Smooth muscle cell (in vitro differentiated cells): ENCODE measurements at regions not wholly inside any gene's neighbourhood (a gene's known extent, or its start where the extent isn't known, plus 50 kb on each side); places are given as distances from the start of the nearest gene placed in this dataset.

Experiments used
- DNase-seq: peaks from one replicate; lab custom pipeline; 2025; ENCODE audit not compliant: unreplicated experiment; lab: John Stamatoyannopoulos, UW
- H2AFZ ChIP-seq: fragments of 200-600 bp; sonication (generic); 2 replicates; pipeline ENCODE4 v1.6.0; 2016; ENCODE audit warnings: antibody characterized with exemption, low read depth, mild to moderate bottlenecking
- H3F3A ChIP-seq: fragments of 200-600 bp; sonication (generic); 2 replicates; pipeline ENCODE4 v1.6.0; 2017; ENCODE audit warnings: antibody characterized with exemption, low read depth
- H3K27ac ChIP-seq: fragments of 200-600 bp; sonication (generic); 2 replicates; pipeline ENCODE4 v1.5.1; 2016; ENCODE audit warnings: low read depth, mild to moderate bottlenecking
- H3K27me3 ChIP-seq: fragments of 200-600 bp; sonication (generic); 2 replicates; pipeline ENCODE4 v1.6.1; 2016; ENCODE audit warnings: low read depth, mild to moderate bottlenecking
- H3K36me3 ChIP-seq: fragments of 200-600 bp; sonication (generic); 2 replicates; pipeline ENCODE4 v1.5.1; 2016; ENCODE audit warnings: low read depth
- H3K4me1 ChIP-seq: fragments of 200-600 bp; sonication (generic); 2 replicates; pipeline ENCODE4 v1.5.1; 2016; ENCODE audit warnings: low read depth
- H3K4me2 ChIP-seq: fragments of 200-600 bp; sonication (generic); 2 replicates; pipeline ENCODE4 v1.6.0; 2016; ENCODE audit warnings: mild to moderate bottlenecking
- H3K4me3 ChIP-seq: fragments of 200-600 bp; sonication (generic); 2 replicates; pipeline ENCODE4 v1.5.1; 2016; ENCODE audit warnings: mild to moderate bottlenecking
- H3K79me2 ChIP-seq: fragments of 200-600 bp; sonication (generic); 2 replicates; pipeline ENCODE4 v1.6.0; 2016; ENCODE audit warnings: low read depth, mild to moderate bottlenecking
- H3K9ac ChIP-seq: fragments of 200-600 bp; sonication (generic); 2 replicates; pipeline ENCODE4 v1.6.0; 2016; ENCODE audit warnings: low read depth
- H3K9me3 ChIP-seq: fragments of 200-600 bp; sonication (generic); replicated peaks from 2 replicates; pipeline ENCODE4 v1.5.1; 2016; ENCODE audit warnings: low read depth
- H4K20me1 ChIP-seq: fragments of 200-600 bp; sonication (generic); 2 replicates; pipeline ENCODE4 v1.6.0; 2016; ENCODE audit warnings: low read depth
- CTCF ChIP-seq: fragments of 200-600 bp; sonication (generic); IDR thresholded peaks from 2 replicates; pipeline ENCODE4 v1.5.1; 2017; ENCODE audit warnings: borderline replicate concordance, mild to moderate bottlenecking, antibody characterized with exemption; ENCODE audit not compliant: insufficient read depth, poor library complexity, severe bottlenecking
- whole genome bisulfite sequencing: methylation state at CpG from one replicate; pipeline ENCODE4 v1.1.7; 2016; ENCODE audit warnings: low lambda C conversion rate; 5-methylcytosine and 5-hydroxymethylcytosine counted together

DNA sequence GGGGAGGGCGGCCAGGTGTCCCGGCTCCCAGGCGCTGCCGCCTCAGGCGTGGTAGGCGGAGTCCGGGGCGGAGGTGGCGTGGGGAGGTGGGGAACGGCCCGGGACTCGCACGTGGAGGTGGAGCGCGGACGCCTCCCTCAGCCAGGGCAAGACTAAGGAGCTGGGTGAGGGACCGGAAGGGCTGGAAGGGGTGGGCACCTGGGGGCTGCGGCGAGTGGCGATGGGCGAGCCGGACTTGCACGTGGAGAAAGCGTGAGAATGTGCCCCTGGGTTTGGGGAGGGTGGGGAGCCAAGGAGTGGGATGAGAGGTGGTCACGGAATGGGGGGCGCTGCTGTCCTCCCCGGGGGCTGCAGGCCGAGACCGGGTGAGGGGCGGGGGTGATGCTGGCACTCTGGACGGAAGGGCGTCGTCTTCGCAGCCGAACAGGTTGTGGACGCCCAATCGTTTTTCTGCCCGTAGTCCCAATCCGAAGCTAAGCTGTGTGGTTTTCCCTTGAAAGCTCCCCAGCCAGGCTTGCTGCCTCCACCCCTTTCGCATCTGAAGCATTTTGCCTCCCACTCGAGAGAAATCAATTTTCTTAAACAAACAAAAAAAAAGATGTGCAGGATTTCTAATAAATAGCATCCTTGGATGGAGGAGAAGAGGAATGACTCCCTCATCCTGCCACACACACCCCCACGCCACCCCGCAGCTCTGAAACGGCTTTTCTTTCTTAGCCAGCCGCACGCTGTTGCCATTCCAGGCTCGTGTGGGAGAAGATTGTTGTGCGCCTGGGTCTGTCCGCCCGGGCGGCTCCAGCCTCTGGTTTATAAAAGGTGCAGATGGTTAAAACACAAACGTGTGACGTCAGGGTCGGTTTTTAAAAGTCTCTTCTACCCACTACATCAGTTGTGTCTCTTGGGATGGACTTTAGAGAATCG, 62.5 kb upstream of the ANKRD28 start:
- no peak for DNase-seq
- no peaks in the 10 kb centered on the region for H3K36me3 ChIP-seq
- WGBS = 4% methylated on average over 27 of the region's 55 CpGs
- H3K27me3 ChIP-seq = no peaks in the 10 kb centered on the region
- peak overlapping the region; percentile 91 for H3K4me3 ChIP-seq
- peaks cover 7% of the 10 kb centered on the region for H3F3A ChIP-seq
- no peak for TF ChIP-seq CTCF
- no peak overlapping the region for H3K9ac ChIP-seq
- peak overlapping the region; percentile 90 for H2AFZ ChIP-seq
- H3K4me2 ChIP-seq = peak overlapping the region; percentile 92
- H4K20me1 ChIP-seq = peaks cover 4% of the 10 kb centered on the region
- H3K79me2 ChIP-seq = peaks cover 34% of the 10 kb centered on the region
- H3K9me3 ChIP-seq = no peaks in the 10 kb centered on the region
- H3K4me1 ChIP-seq = peaks cover 9% of the 10 kb centered on the region
- no peak overlapping the region for H3K27ac ChIP-seq

DNA sequence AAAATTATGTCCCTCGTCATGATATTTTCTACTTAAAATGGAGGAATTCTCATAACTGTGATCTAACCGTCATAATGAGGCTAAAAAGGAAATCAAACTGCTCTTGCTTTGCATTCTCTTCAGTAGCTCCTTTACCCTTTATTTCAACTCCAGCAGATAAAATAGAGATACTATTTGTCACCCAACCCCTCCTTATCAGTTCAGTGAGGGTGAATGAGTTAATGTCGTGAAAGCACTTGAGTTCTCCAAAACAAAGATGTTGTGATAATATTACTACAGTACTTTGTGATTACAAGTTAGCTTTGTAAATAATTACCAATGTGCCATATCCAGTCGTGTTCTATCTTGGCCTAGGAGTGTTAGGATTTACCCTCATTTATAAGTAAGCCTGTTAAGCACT, 63.4 kb upstream of the ANKRD28 start:
- peaks cover 25% of the 10 kb centered on the region for H3K79me2 ChIP-seq
- H3K27ac ChIP-seq = no peak overlapping the region
- H2AFZ ChIP-seq = peak overlapping the region; percentile 90
- H3F3A ChIP-seq = peaks cover 7% of the 10 kb centered on the region
- no peak overlapping the region for H3K4me2 ChIP-seq
- no peak overlapping the region for H3K9ac ChIP-seq
- no peak for DNase-seq
- WGBS = 70% methylated on average over 4 of the region's 4 CpGs
- H3K4me1 ChIP-seq = peaks cover 9% of the 10 kb centered on the region
- no peak for TF ChIP-seq CTCF
- no peaks in the 10 kb centered on the region for H3K27me3 ChIP-seq
- no peaks in the 10 kb centered on the region for H3K9me3 ChIP-seq
- peak overlapping the region; percentile 91 for H3K4me3 ChIP-seq
- no peaks in the 10 kb centered on the region for H3K36me3 ChIP-seq
- H4K20me1 ChIP-seq = no peaks in the 10 kb centered on the region

DNA sequence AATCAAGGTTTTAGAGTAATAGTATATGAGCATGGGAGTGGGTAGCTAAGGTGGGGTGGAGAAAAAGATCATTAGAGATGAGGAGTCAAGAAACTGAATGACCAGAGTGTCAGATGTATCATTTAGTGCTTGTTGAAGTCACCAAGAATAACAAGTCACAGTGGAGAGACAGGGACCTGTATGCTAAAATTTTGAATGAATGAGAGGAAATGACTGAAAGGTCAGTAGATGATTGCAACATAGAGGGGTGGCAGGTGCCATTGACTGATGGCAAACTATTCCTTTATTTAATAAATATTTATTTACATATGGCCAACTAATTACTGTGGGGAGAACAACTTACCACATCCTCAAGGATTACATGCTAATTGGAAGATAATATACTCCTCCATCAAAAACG, 75.0 kb upstream of the ANKRD28 start:
- Histone ChIP-seq H3K9ac (no peak overlapping the region), H3K4me3 (no peak overlapping the region), H3K36me3 (no peaks in the 10 kb centered on the region), H3K27me3 (no peaks in the 10 kb centered on the region), H2AFZ (no peak overlapping the region), H3K4me1 (peaks cover 5% of the 10 kb centered on the region), H3K9me3 (no peaks in the 10 kb centered on the region), H3K4me2 (no peak overlapping the region), H3K27ac (no peak overlapping the region), H3K79me2 (no peaks in the 10 kb centered on the region), H4K20me1 (no peaks in the 10 kb centered on the region), H3F3A (peaks cover 5% of the 10 kb centered on the region)
- no peak for DNase-seq
- TF ChIP-seq CTCF = no peak
- WGBS = 88% methylated on average over 1 of the region's 1 CpG

- Histone ChIP-seq H3K9me3 (no peaks in the 10 kb centered on the region), H3K9ac (no peak overlapping the region), H3K4me3 (no peak overlapping the region), H4K20me1 (no peaks in the 10 kb centered on the region), H3K27ac (no peak overlapping the region), H3F3A (peaks cover 5% of the 10 kb centered on the region), H2AFZ (no peak overlapping the region), H3K36me3 (no peaks in the 10 kb centered on the region), H3K4me1 (peaks cover 5% of the 10 kb centered on the region), H3K79me2 (no peaks in the 10 kb centered on the region), H3K4me2 (no peak overlapping the region), H3K27me3 (no peaks in the 10 kb centered on the region)
- WGBS = 63% methylated on average over 4 of the region's 4 CpGs
- TF ChIP-seq CTCF = no peak
- no peak for DNase-seq
Observed at GRCh38 chr3:15873415-15873814, 75.6 kb upstream of the ANKRD28 start.
